ENCODE measurements at regions not wholly inside any gene's neighbourhood (a gene's known extent, or its start where the extent isn't known, plus 50 kb on each side); places are given as distances from the start of the nearest gene placed in this dataset.
"Not testable (repeated sequence)": the region's sequence is repeated elsewhere in the genome, so short reads cannot be mapped to it uniquely, and the experiment has no call there.

GRCh38 chr2:236919209-236919608 lies 166.5 kb upstream of the COPS8 start:
- intact Hi-C loops (cut with micrococcal nuclease): no loop called here

DNA sequence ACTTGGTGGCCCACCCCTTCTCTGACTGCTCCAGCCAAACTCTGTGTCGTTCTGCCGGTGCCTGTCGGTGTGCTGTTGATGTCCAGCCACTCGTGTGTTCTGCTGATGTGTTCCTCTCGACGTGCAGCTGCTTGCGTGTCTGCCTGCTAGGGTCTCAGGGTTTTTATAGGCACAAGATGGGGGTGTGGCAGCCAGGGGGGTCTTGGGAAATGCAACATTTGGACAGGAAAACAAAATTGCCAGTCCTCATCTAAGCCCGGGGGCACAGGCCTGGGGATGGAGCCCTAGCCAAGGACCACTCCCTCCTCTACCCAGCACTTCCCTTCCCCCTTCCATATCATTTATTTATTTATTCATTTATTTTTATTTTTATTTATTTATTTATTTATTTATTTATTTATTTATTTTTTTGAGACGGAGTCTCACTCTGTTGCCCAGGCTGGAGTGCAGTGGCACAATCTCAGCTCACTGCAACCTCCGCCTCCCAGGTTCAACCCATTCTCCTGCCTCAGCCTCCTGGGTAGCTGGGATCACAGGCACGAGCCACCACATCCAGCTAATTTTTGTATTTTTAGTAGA lies 165.8 kb upstream of the COPS8 start:
- intact Hi-C loops (cut with micrococcal nuclease): not testable (repeated sequence)

DNA sequence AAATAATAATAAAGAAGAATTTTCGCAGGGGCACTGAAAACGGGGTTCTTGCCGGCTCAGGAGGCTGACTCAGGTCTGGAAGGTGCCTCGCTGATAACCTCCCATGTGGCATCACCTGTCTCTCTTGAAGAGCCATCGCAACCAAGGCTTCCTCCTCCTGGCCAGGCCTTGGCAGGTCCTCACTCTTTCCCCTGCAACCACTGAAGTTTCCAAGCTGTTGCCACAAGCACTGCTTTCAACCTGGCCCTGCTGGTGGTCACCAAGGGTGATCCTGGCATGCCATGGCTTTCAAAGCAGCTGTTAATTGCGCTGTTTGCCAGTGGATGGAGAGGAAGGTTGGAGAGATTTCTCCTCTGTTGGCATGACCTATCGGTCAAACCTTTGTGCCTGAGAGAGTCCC lies 163.6 kb upstream of the COPS8 start:
- intact Hi-C loops (cut with micrococcal nuclease): no loop called here

DNA sequence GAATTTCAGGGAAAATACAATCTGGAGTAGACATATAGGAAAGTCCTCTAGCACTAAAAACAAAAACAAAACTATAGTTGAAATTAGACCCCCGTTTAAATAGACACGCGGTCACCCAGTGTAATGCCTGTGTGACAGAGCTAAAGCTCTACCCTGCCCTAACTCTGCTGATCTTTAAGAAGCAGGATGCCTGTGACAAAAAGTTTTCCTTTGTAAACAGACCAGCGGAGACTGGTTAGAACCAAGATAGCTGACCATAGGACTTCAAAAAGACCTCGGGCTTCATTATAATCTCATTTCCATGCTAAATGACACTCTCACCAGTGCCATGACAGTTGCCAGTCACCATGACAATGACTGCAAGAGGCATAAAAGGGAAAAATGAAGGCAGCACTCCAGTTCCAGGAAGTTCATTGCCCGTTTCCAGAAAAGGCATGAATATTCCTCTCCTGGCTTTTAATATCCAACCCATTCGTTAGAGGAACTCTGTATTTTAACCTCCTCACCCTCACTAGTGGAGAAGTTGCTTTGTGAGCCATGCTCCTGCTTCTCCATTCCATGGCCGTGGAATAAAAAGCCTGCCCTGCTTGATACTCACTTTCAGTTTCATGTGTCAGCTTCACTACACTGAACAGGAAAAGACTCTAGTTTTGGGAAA lies 157.2 kb upstream of the COPS8 start:
- intact Hi-C loops (cut with micrococcal nuclease): no loop called here

DNA sequence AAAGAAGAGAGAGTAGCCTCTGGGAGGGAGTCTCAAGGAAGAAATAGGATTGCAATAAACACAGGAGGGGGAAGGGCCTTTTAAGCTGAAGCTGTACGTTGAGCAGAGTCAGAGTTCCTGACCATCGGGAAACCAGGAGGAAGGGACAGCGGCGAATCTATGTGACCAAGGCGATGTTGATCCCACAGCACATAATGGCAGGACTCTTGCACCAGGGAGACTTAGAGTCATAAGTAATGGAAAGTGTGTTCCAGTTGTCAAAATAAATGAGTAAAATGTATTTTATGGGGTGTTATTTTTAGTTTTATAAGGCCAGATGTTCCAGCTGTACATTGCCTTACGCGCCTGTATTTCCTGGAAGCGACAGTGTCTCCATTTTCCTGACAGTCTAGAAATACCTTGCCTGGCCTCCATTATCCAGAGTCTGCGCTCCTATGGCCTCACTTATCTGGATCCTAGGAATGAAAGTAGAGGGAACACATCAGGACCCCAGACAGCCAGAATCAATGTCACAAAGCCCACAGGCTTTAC lies 152.8 kb upstream of the COPS8 start:
- intact Hi-C loops (cut with micrococcal nuclease): no loop called here

DNA sequence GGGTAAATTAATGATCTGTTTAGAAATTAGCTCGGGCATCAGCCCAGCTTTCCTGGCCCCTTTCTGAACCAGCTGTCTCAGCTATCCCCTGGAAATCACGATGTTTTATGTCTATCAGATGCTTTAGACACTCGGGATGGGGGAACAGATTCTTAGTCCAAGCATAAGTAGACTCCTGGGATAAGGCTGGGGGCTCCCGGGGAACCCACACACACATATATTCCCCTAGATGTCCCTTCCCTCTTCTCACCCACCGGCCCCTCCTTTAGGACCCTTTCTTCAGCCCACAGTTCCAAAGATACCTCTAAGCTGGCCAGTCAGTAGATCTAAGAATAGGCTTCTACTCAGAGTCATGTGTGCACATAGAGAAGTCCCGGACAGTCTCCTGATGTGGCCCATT lies 151.5 kb upstream of the COPS8 start:
- intact Hi-C loops (cut with micrococcal nuclease): no loop called here

DNA sequence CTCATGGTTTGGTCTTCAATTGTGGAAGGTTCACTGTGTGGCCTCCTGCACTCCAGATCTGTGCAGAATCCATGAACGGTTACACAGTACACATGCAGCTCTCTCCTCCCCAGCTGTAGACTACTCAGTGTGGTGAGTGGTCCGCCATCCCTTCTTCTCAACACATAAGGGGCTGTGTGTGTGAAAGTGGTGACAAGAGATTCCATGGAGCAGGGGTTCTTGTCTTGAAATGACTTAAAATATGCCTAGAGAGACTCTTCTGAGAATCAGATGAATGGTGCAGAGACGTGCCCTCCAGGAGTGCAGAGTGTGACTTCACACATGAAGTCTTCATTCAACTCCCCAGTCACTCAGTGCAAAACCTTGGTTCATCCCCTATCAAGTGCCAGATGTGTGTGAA lies 151.0 kb upstream of the COPS8 start:
- intact Hi-C loops (cut with micrococcal nuclease): no loop called here

DNA sequence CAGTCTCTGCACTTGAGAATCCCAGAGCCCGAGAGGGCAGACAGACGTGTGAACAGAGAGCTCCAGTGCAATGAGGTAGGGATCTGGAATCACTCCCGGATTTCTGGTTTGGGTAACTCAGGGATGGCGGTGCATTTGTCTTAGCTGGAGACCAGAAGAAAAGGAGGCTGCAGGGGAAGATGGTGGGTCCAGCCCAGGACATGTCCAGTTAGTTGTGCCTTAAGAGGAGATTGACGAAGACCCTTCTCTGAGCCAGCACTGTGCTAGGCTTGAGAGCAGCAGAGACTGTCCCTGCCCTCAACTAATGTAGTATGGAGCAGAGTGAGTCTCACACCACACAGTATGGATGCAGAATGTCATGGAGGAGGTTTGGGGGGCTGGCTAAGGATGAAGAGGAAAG lies 150.6 kb upstream of the COPS8 start:
- intact Hi-C loops (cut with micrococcal nuclease): no loop called here

GRCh38 chr2:236935631-236936445 lies 149.9 kb upstream of the COPS8 start:
- intact Hi-C loops (cut with micrococcal nuclease): no loop called here

GRCh38 chr2:236936446-236936940 lies 149.2 kb upstream of the COPS8 start:
- intact Hi-C loops (cut with micrococcal nuclease): no loop called here

GRCh38 chr2:236938126-236938525 lies 147.6 kb upstream of the COPS8 start:
- intact Hi-C loops (cut with micrococcal nuclease): no loop called here

DNA sequence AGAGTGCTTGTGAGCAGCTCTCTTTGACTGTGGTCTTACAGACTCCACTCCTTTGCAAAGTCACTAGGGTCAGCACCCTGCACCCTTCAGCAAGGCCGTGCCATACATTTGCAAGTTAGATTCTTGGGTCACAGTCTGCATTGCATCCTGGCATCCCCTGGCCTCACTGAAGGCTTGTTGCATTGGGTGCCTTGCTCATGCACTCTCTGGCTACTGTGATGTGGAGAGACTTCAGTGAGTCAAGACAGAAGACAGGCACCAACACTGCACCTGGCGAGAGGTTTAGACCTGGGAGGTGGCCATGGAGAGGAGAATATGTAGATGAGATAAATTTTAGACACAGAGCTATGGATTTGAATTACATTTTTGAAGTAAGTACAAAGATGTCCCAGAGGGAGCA lies 146.4 kb upstream of the COPS8 start:
- intact Hi-C loops (cut with micrococcal nuclease): no loop called here

GRCh38 chr2:236939721-236940231 lies 145.9 kb upstream of the COPS8 start:
- intact Hi-C loops (cut with micrococcal nuclease): no loop called here

DNA sequence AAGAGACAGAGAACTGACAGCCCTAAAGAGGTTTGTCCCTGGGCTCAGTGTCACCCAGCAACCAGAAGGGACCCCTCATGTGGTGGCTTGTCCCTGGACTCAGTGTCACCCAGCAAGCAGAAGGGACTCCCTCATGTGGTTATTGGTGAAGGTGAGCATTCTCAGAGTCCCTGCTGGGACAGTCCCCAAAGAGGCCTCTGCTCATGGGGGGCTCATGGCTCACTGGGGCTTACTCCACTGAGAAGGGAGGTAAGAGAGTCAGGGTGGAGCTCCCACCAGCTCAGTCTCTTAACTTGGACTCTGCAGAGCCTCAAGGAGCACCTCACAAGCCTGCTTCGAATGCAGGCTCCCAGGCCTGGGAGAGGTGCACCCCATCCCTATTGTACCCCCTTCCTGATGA lies 145.2 kb upstream of the COPS8 start:
- intact Hi-C loops (cut with micrococcal nuclease): no loop called here

DNA sequence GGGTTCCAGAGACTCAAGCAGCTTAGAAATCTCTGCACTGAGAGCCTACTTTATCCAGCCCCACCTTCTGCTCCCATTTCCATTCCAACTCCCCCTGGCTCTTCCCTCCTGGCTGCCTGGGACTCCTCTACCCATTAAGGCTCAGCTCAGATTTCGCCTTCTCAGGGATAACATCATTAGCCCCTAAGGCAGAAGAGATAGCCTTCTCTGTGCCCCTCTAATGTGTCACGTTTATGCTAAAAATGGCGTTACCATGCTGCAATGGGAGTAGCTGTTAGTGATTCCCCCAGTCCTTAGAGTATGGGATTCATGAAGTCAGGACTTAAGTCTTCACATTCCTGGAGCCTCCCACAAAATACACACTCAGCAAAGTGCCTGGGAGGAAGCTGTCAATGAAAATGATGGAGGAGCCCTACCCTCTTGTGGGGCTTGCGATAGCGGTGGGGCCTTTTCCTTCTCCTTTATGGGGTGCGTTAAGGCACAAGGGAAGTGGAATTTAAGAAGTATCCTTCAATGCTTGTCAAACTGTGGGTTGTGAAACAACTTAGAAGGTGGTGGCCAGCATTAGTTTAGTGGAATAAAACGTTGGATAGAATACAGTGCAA lies 144.7 kb upstream of the COPS8 start:
- intact Hi-C loops (cut with micrococcal nuclease): no loop called here

- intact Hi-C loops (cut with micrococcal nuclease): no loop called here
Observed at GRCh38 chr2:236941551-236941950, 144.1 kb upstream of the COPS8 start.

GRCh38 chr2:236942554-236942953 lies 143.1 kb upstream of the COPS8 start:
- intact Hi-C loops (cut with micrococcal nuclease): no loop called here

GRCh38 chr2:236943068-236943467 lies 142.6 kb upstream of the COPS8 start:
- intact Hi-C loops (cut with micrococcal nuclease): no loop called here

GRCh38 chr2:236943841-236944513 lies 141.7 kb upstream of the COPS8 start:
- intact Hi-C loops (cut with micrococcal nuclease): no loop called here

DNA sequence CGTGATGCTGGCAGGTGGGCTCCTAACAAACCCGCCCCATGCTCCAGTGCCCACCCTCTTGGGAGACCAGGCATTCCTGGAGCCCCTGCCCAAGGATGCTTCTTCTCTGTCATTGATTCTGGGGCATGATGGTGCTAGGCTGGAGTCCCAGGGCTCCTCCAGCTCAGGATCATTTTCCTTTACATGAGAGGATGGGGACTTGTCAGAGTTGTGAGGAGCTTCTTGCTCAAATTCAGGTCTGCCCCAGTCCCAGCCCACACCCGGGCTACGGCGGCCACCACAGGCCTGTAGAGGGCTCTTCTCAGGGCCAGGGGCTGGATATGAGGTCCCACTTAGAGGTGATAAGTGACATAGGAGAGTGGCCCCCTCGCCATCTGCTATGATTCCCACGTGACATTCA lies 141.1 kb upstream of the COPS8 start:
- intact Hi-C loops (cut with micrococcal nuclease): no loop called here

- intact Hi-C loops (cut with micrococcal nuclease): no loop called here
Observed at GRCh38 chr2:236945431-236946016, 140.2 kb upstream of the COPS8 start.
